Calu3 (cell line): ENCODE measurements at regions not wholly inside any gene's neighbourhood (a gene's known extent, or its start where the extent isn't known, plus 50 kb on each side); places are given as distances from the start of the nearest gene placed in this dataset.
A peak's percentile ranks its signal among the peaks of the same experiment; 100 is the strongest.

ENCODE experiments used
- BruUV-seq: library from RNA; stranded (reverse); fragments of 400-500 nt; replicated peaks from 2 replicates; lab custom pipeline; 2021; lab: Mats Ljungman, UMichigan
- CTCF ChIA-PET: fragments of 300-600 bp; sonication (Branson Sonifier 250); formaldehyde crosslinking; loops from one replicate; lab custom pipeline; 2022; ENCODE audit warnings: antibody characterized with exemption; lab: Charles Lee
- DNase-seq: peaks from one replicate; pipeline ENCODE4 v3.0.0; 2022
- H3K27ac Mint-ChIP-seq: one replicate; pipeline ENCODE4 v1.8.0; 2022; ENCODE audit warnings: mixed read lengths; ENCODE audit not compliant: unreplicated experiment
- H3K27me3 Mint-ChIP-seq: one replicate; pipeline ENCODE4 v1.8.0; 2022; ENCODE audit warnings: mixed read lengths; ENCODE audit not compliant: unreplicated experiment
- H3K36me3 Mint-ChIP-seq: one replicate; pipeline ENCODE4 v1.8.0; 2022; ENCODE audit warnings: mild to moderate bottlenecking, moderate library complexity, mixed read lengths; ENCODE audit not compliant: insufficient read depth, unreplicated experiment
- H3K4me1 Mint-ChIP-seq: one replicate; pipeline ENCODE4 v1.8.0; 2022; ENCODE audit warnings: mild to moderate bottlenecking, low read depth, mixed read lengths; ENCODE audit not compliant: unreplicated experiment
- H3K4me3 Mint-ChIP-seq: one replicate; pipeline ENCODE4 v1.8.0; 2022; ENCODE audit warnings: mild to moderate bottlenecking, low read depth, moderate library complexity, mixed read lengths; ENCODE audit not compliant: unreplicated experiment
- H3K9me3 Mint-ChIP-seq: one replicate; pipeline ENCODE4 v1.8.0; 2022; ENCODE audit warnings: low read depth, mixed read lengths; ENCODE audit not compliant: unreplicated experiment
- intact Hi-C: fragments of 100-400 bp; cut with micrococcal nuclease; formaldehyde crosslinking; loops from one replicate; pipeline ENCODE4 v1.10.0; 2022; ENCODE audit not compliant: unreplicated experiment
- TF ChIP-seq, protein P1 (sequence below): fragments of 200-600 bp; IDR thresholded peaks from one replicate; pipeline ENCODE4 v1.8.0; 2022; ENCODE audit warnings: antibody characterized with exemption; ENCODE audit not compliant: unreplicated experiment

DNA sequence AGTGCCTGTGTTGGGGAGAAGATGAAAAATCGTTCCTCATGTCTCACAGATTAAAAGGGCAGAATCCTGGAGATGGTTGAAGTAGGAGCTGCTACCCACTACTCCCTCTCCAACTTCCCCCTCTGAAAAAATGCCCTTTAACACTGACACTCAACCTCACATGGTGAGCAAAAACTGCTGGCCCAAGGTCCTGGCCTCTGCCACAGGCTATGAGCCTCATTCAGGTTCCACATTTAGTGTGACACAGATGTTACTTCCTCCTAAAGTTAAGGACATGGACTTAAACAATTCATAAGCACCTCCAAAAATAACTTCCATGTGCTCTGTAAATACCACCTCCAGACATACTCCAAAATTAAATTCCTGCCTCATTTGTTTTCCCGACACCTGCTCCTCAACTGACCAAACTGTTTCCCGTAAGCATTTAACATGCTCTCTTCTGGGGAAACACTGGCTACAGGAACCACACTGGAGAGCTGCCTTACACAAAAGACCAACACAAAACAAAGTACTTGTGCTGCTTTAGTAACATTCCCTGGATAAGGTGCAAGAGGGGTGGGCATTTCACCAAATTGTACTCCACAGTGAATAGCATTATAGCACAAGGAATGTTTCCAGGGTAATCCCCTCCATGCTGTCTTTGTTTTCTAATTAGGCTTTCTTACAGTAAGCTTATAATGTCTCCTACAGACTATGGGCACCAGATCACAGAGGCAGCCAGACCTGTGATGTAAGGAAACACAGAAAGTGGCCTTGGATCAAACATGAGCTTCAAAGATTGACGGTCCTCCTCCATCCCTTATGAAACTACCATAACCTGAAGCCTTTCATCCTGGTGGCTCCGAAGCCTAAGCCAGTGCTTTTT, 57.0 kb downstream of the PHLDA1 start:
- CTCF ChIA-PET: no interaction called here
- Mint-ChIP-seq H3K27me3 (no peaks in the 10 kb centered on the region), H3K4me1 (peaks cover 84% of the 10 kb centered on the region), H3K4me3 (no peak overlapping the region), H3K36me3 (peaks cover 36% of the 10 kb centered on the region), H3K27ac (peak overlapping the region; percentile 70), H3K9me3 (no peaks in the 10 kb centered on the region)
- no peak for DNase-seq
- no TSS peak for BruUV-seq
- intact Hi-C loops: loop anchor here (5.0 kb wide), 2 partner anchors 252 to 412 kb away; no protein-coding TSS in a partner anchor
- TF ChIP-seq, protein P1, sequence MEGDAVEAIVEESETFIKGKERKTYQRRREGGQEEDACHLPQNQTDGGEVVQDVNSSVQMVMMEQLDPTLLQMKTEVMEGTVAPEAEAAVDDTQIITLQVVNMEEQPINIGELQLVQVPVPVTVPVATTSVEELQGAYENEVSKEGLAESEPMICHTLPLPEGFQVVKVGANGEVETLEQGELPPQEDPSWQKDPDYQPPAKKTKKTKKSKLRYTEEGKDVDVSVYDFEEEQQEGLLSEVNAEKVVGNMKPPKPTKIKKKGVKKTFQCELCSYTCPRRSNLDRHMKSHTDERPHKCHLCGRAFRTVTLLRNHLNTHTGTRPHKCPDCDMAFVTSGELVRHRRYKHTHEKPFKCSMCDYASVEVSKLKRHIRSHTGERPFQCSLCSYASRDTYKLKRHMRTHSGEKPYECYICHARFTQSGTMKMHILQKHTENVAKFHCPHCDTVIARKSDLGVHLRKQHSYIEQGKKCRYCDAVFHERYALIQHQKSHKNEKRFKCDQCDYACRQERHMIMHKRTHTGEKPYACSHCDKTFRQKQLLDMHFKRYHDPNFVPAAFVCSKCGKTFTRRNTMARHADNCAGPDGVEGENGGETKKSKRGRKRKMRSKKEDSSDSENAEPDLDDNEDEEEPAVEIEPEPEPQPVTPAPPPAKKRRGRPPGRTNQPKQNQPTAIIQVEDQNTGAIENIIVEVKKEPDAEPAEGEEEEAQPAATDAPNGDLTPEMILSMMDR: no peak

DNA sequence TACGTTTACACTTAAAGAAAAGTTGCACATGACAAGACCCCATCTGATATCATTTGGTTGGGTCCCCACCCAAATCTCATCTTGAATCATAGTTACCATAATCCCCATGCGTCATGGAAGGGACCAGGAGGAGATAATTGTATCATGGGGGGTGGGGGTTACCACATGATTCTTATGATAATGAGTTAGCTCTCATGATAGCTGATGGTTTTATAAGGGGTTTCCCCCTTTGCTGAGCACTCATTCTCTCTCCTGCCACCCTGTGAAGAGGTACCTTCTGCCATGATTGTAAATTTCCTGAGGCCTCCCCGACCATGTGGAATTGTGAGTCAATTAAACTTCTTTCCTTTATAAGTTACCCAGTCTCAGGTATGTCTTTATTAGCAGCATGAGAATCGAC, 60.3 kb downstream of the PHLDA1 start:
- Mint-ChIP-seq H3K36me3 (peaks cover 20% of the 10 kb centered on the region), H3K27ac (no peak overlapping the region), H3K4me3 (no peak overlapping the region), H3K27me3 (no peaks in the 10 kb centered on the region), H3K9me3 (no peaks in the 10 kb centered on the region), H3K4me1 (peaks cover 53% of the 10 kb centered on the region)
- TF ChIP-seq, protein P1: no peak
- BruUV-seq: no TSS peak
- intact Hi-C loops: no loop called here
- CTCF ChIA-PET: no interaction called here
- DNase-seq: no peak

DNA sequence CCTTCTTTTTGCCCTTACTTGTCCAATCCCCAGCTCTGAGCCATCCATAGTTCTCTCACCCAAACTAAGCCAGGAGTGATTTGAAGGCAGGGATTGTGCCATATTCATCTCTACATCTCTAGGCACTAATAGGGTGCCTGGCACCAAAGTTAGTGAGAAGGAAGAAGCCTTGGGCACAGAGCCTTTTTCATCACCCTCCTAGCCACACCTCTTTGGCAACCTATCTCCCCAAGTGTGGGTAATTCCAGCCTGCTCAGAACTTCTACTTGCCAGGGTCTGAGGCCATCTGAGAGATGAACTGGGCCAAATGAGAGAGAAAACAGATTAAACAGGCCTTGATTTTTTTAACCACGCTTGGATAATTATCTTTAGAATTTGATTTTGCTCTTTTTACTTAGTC, 61.3 kb downstream of the PHLDA1 start:
- no TSS peak for BruUV-seq
- intact Hi-C loops: no loop called here
- TF ChIP-seq, protein P1: no peak
- H3K27me3 Mint-ChIP-seq: no peaks in the 10 kb centered on the region
- peak overlapping the region; percentile 48 for H3K27ac Mint-ChIP-seq
- no peak overlapping the region for H3K4me3 Mint-ChIP-seq
- CTCF ChIA-PET: no interaction called here
- peaks cover 50% of the 10 kb centered on the region for H3K4me1 Mint-ChIP-seq
- H3K36me3 Mint-ChIP-seq: peaks cover 13% of the 10 kb centered on the region
- no peak for DNase-seq
- H3K9me3 Mint-ChIP-seq: no peaks in the 10 kb centered on the region

DNA sequence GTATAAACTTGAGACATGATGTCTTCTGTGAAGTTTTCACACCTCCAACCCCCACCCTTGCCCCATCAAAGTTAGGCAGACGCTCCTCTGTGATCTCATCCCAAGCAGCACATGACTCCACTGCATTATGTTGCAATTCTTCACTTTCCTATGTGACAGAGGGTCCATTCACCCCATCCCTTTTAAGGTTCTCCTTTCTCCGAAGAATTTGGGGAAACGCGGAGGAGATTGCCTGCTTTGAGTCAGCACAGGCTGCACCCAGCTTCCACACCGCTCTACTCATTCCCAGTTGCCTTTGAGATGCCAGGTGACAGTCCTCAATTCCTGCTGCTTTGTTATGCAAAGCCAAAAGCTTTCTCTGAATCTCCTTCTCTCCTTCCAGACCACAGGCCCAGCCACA, 61.8 kb downstream of the PHLDA1 start:
- CTCF ChIA-PET: interaction anchor here (1.1 kb wide), 1 partner anchor 10 kb away, joined by 5 read pairs; no protein-coding TSS in a partner anchor

More for the DNA sequence above, 61.8 kb downstream of the PHLDA1 start:
- Mint-ChIP-seq H3K9me3 (no peaks in the 10 kb centered on the region), H3K27me3 (no peaks in the 10 kb centered on the region), H3K27ac (peak overlapping the region; percentile 48), H3K36me3 (peaks cover 13% of the 10 kb centered on the region), H3K4me1 (peaks cover 46% of the 10 kb centered on the region), H3K4me3 (no peak overlapping the region)
- intact Hi-C loops: no loop called here
- no TSS peak for BruUV-seq
- DNase-seq: no peak
- TF ChIP-seq, protein P1: no peak
